WERI-Rb-1 (cell line): ENCODE measurements at regions not wholly inside any gene's neighbourhood (a gene's known extent, or its start where the extent isn't known, plus 50 kb on each side); places are given as distances from the start of the nearest gene placed in this dataset.

Experiments used
- DNase-seq: peaks from one replicate; pipeline ENCODE4 v3.0.0-alpha.2; 2020
- H3K27ac ChIP-seq: fragments of 250-450 bp; sonication (Bioruptor Pico); 2 replicates; pipeline ENCODE4 v1.5.1; 2020; ENCODE audit warnings: mild to moderate bottlenecking, moderate library complexity
- H3K27me3 ChIP-seq: fragments of 250-450 bp; sonication (Bioruptor Pico); 2 replicates; pipeline ENCODE4 v1.5.1; 2021; ENCODE audit warnings: mild to moderate bottlenecking, low read depth, moderate library complexity; ENCODE audit not compliant: insufficient read depth, severe bottlenecking
- H3K36me3 ChIP-seq: fragments of 250-450 bp; sonication (Bioruptor Pico); 2 replicates; pipeline ENCODE4 v1.5.1; 2020; ENCODE audit warnings: mild to moderate bottlenecking, moderate library complexity
- H3K4me3 ChIP-seq: 2 replicates; pipeline ENCODE4 v1.5.1; 2011; ENCODE audit warnings: low read depth, mild to moderate bottlenecking, control low read depth, low read length
- H3K9me3 ChIP-seq: fragments of 250-450 bp; sonication (Bioruptor Pico); 2 replicates; pipeline ENCODE4 v1.5.1; 2021; ENCODE audit warnings: mild to moderate bottlenecking, moderate library complexity; ENCODE audit not compliant: severe bottlenecking
- TF ChIP-seq, protein P1 (sequence below): IDR thresholded peaks from 2 replicates; pipeline ENCODE4 v1.5.1; 2011; ENCODE audit warnings: low read depth, mild to moderate bottlenecking, control low read depth, inconsistent platforms, low read length

DNA sequence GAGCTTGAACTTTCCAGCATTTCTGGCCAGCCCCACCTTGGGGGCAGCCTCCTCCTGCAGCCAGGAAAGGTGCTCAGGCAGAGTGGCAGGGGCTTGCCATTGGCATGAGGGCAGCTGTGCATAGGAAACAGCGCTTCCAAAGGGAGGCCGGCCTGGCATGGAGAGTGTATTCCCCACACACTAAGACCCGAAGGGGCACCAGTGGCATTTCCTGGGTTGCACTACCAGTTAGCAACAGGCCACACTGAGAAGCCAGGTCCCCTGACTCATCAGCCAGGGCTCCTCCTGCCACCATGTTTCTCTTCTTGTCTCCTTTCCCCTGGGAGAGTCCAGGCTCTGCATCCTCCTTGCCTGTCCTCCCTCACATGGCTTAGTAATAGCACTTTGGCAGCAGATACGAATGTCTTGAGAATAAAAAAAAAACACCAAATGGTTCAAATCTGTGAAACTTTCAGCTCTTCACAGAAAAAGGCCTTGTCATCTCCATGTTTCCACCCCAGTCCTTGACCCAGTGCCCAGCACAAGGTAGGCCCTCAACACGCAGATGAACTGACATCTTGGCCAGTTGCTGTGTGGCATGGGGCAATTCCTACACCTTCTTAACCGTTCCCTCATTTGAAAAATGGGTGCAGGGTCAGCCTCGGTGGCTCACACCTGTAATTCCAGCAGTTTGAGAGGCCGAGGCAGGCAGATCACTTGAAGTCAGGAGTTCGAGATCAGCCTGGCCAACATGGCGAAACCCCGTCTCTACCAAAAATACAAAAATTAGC lies 180.4 kb downstream of the SMAD6 start:
- no peaks in the 10 kb centered on the region for H3K27me3 ChIP-seq
- no peak overlapping the region for H3K4me3 ChIP-seq
- no peak overlapping the region for H3K27ac ChIP-seq
- no peaks in the 10 kb centered on the region for H3K36me3 ChIP-seq
- TF ChIP-seq, protein P1, sequence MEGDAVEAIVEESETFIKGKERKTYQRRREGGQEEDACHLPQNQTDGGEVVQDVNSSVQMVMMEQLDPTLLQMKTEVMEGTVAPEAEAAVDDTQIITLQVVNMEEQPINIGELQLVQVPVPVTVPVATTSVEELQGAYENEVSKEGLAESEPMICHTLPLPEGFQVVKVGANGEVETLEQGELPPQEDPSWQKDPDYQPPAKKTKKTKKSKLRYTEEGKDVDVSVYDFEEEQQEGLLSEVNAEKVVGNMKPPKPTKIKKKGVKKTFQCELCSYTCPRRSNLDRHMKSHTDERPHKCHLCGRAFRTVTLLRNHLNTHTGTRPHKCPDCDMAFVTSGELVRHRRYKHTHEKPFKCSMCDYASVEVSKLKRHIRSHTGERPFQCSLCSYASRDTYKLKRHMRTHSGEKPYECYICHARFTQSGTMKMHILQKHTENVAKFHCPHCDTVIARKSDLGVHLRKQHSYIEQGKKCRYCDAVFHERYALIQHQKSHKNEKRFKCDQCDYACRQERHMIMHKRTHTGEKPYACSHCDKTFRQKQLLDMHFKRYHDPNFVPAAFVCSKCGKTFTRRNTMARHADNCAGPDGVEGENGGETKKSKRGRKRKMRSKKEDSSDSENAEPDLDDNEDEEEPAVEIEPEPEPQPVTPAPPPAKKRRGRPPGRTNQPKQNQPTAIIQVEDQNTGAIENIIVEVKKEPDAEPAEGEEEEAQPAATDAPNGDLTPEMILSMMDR: no peak
- H3K9me3 ChIP-seq: no peaks in the 10 kb centered on the region
- DNase-seq: no peak

DNA sequence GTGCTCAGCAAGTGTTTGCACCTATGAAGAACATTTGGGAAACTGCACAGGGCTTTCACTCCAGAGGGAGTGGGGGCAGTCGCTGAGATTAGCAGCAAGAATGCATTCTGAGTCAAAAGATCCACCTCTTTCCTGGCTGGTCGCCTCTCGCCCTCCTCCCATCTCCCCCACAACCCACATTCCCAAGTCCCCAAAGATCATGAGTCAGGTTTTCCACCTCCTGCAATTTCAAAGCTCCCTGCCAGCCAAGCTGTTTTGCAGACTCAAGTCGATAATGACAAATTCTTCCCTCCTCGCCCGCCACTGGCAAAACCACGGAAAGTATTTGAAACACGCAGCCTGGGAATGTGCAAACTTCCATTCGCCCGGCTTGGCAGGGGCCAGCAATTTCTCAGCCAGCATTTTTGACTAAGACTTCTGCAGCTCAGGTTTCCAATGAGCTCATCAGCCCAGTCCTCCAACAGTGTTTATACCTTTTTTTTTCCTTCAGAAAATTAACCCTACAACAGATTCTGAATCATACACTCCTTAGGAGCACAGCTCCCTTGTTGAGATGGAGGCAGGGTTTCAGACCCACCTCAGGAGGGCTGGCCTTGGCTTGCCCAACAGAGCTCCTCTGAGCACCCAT lies 181.4 kb downstream of the SMAD6 start:
- TF ChIP-seq, protein P1: no peak
- no peaks in the 10 kb centered on the region for H3K27me3 ChIP-seq

DNA sequence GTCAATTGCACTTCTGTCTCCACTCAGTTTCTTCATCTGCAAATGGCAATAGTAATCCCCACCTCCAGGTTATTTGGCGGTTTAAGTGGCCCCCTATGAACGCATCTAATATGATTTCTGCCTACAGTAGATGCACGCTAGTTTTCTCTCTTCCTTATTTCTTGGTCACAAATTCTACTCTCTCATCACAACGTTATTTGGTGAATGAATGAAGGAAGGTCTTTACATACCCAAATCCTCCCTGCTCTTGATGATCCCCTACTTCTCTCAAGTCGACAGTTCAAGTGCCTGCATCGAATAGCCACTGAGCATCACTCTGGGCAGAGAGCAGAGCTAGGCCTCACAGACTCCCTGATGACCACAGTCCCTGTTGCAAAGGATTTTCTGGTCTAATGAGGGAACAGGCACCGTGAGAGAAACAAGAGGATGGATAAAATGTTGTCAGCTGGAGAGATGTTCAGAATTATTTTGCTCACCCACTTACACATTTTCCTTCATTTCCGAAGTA lies 181.2 kb upstream of the SMAD3 start:
- H3K36me3 ChIP-seq: no peaks in the 10 kb centered on the region
- TF ChIP-seq, protein P1: no peak
- no peak overlapping the region for H3K27ac ChIP-seq
- H3K27me3 ChIP-seq: no peaks in the 10 kb centered on the region
- H3K9me3 ChIP-seq: peaks cover under 1% of the 10 kb centered on the region
- H3K4me3 ChIP-seq: no peak overlapping the region
- no peak for DNase-seq

More for the DNA sequence above, 181.4 kb downstream of the SMAD6 start:
- DNase-seq: no peak
- no peaks in the 10 kb centered on the region for H3K9me3 ChIP-seq
- no peak overlapping the region for H3K27ac ChIP-seq
- no peak overlapping the region for H3K4me3 ChIP-seq
- no peaks in the 10 kb centered on the region for H3K36me3 ChIP-seq

DNA sequence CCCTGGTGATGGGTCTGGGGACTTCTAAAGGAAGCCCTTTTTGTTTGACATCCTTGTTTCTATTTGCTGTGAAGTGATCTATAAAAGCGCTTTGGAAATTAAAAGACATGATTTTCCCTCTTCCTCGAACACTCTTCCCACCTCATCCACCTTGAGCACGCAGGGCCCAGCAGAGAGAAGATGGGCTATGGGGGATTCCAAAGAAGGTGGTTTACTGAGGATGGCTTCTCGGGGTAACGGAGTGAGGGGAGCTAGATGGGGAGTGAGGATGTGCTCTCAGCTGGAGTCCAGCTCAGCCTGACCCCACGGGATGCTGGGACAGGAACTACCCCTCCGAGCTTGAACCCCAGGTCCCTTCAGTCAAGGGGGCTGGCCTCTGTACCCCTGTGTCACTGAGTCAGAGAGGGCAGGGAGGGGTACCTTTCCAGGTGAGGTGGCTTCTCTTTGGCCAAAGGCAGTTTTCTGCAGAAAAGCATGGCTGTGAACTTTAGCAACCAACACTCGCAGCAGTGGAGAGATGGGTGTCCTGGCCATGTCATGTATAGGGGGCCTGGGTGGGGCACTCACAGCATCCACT lies 180.7 kb upstream of the SMAD3 start:
- TF ChIP-seq, protein P1: no peak
- H3K27me3 ChIP-seq: no peaks in the 10 kb centered on the region
- H3K36me3 ChIP-seq: no peaks in the 10 kb centered on the region
- no peak for DNase-seq
- no peak overlapping the region for H3K27ac ChIP-seq
- no peak overlapping the region for H3K4me3 ChIP-seq
- peaks cover 4% of the 10 kb centered on the region for H3K9me3 ChIP-seq

DNA sequence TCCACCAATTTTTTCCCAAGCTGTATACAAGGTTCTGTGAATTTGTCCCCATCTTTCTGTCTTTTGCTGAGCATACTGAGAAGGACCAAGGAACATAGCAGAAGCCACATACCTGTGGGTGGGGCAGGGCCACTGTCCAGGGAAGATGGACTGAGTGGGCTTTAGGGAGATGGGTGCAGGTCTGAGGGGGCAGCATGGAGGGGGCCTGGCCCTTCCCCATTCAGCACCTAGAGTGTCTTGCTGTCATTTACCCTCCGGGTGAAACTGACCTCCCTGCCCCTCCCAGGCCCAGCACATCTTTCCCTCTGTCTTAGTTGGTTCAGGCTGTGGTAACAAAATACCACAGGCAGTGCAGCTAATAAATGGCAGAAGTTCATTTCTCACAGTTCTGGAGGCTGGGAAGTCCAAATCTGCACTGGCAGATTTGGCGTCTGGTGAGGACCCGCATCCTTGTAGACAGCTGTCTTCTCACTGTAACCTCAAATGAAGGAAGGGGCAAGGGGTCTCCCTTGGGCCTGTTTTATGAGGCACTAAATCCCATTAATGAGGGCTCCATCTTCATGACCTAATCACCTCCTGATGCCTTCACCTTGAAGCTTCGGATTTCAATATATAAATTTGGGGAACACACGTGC lies 180.0 kb upstream of the SMAD3 start:
- no peak overlapping the region for H3K27ac ChIP-seq
- DNase-seq: no peak
- no peak overlapping the region for H3K4me3 ChIP-seq
- no peaks in the 10 kb centered on the region for H3K27me3 ChIP-seq
- TF ChIP-seq, protein P1: no peak
- H3K36me3 ChIP-seq: no peaks in the 10 kb centered on the region
- peaks cover 4% of the 10 kb centered on the region for H3K9me3 ChIP-seq
